AML-193 (cell line): ENCODE measurements at regions not wholly inside any gene's neighbourhood (a gene's known extent, or its start where the extent isn't known, plus 50 kb on each side); places are given as distances from the start of the nearest gene placed in this dataset.

Experiments
- DNase-seq, 2 experiments: peaks; one replicate each; lab custom pipeline; 2025; lab: John Stamatoyannopoulos, UW

GRCh38 chr10:101299211-101299610 lies 54.8 kb upstream of the BTRC start:
- DNase-seq, result no peak

DNA sequence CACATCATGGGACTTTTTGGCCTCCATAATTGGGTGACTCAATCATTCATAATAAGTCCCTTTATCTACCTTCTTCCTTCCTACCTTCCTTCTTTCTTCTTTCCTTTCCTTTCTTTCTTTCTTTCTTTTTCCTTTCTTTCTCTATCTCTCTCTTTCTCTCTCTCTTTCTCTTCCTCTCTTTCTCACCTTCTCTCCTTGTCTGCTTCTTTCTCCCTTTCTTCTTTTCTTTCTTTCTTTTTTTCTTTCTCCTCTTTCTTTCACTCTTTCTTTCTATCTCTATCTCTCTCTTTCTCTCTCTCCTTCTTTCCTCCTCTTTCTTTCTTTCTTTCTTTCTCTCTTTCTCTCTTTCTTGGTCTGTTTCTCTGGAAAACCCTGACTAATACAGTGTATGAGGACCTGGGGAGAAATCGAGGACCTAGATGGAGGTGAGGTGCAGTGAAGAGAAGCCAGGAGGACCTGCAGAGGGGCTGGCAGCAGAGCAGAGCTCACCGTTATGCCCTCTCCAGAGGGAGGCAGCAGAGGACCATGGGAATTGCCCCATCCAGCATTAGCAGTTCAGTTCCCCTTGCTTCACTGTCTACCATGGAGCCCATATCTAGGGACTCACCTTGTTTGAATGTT lies 52.7 kb upstream of the BTRC start:
- DNase-seq, result peak; percentile 62 to 67

GRCh38 chr10:101303087-101303703 lies 50.8 kb upstream of the BTRC start:
- DNase-seq, result no peak
